SH-SY5Y (cell line): ENCODE measurements at regions not wholly inside any gene's neighbourhood (a gene's known extent, or its start where the extent isn't known, plus 50 kb on each side); places are given as distances from the start of the nearest gene placed in this dataset.

Experiments
- GATA2 ChIP-seq: IDR thresholded peaks from 2 replicates; pipeline ENCODE4 v1.6.1; 2011; ENCODE audit warnings: mild to moderate bottlenecking, low read depth, low read length
- GATA3 ChIP-seq: IDR thresholded peaks from 2 replicates; pipeline ENCODE4 v1.6.1; 2011; ENCODE audit warnings: low read depth, mild to moderate bottlenecking, low read length, moderate library complexity

- TF ChIP-seq GATA2 = no peak
- no peak for TF ChIP-seq GATA3
Measured at GRCh38 chr1:242836423-242836822, 311.9 kb upstream of the PLD5 start.

GRCh38 chr1:242828828-242829227, 304.3 kb upstream of the PLD5 start:
- TF ChIP-seq GATA3 = no peak
- TF ChIP-seq GATA2 = no peak

- TF ChIP-seq GATA2 (no peak), GATA3 (no peak)
Measured at GRCh38 chr1:242828199-242828598, 303.7 kb upstream of the PLD5 start.

DNA sequence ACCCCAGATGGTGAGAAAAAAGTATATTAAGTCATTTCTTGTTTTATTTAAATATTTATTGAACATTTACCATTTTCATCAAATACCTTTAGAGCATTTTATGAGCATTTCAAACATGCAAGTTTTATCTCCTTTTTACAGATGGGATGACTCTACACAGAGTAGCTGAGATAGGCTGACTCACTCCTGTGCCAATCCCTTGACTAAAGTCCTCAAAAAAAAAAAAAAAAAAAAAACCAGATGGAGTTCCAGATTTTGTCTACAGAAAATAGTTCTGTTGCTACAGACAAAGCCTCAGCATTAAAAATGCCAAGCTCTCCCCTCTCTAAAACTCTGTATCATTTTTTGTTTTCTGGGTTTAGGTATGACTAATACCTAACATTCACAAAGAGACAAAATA, 303.0 kb upstream of the PLD5 start:
- no peak; the same call in 1 of the 2 replicates for TF ChIP-seq GATA2
- TF ChIP-seq GATA3 = 0 out of 2 replicates have a peak, but pooled peaks have one; percentile 13

DNA sequence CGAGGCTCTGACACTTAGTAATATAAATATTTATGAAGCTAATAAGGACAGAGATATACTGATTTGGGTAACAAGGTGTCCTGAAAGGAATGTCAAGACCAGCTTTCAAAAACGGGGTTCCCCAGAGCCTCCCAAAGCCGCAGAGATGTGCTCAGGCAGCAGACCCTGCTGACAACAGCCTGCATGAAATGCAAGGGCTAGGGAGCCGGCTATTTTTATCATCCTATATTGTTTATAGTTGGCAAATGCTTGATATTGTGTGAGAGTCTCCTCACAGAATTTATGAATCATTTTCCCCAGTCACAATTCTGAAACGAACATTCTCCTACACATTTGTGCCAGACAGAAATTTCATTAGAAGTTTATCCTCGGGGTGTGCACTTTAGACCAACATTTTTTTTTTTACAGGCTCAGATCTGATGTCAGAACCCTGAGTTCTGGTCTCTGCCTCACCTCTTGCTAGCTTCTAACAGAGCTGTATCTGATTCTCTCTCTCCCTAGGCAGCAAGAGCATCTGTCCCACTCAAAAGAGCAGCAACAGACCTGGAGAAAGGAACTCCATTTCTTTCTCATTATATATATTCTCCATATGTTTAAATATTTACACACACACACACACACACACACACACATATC, 302.3 kb upstream of the PLD5 start:
- 0 out of 2 replicates have a peak, but pooled peaks have one; percentile 5 for TF ChIP-seq GATA3
- TF ChIP-seq GATA2 = peak; percentile 63

- TF ChIP-seq GATA3 (no peak), GATA2 (no peak)
Measured at GRCh38 chr1:242824435-242824834, 299.9 kb upstream of the PLD5 start.

DNA sequence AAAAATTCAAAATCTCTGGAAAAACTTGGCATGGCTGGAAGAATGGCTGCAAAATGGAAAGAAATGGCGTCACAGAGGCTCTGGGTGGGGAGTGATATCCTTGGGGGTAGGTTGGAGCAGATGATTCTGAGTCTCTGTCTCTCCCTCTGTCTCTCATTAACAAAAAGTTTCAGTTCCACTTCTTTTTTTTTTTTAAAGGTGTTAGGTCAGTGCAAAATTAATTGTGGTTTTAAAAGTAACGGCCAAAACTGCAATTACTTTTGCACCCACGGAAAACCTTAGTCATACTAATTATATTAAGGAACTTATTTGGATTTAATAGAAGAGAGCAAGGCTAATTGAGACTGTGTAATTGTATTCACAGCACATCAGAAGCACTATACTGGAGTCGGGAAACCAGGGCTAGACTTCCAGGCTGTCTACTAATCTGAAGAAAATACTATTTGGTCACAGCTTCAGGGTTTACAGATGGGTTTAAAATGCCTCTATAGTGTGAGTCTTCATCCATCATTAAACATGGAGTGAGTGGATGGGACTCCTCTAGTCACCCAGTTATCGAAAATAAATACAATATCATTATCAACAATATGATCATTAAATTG, 289.1 kb upstream of the PLD5 start:
- TF ChIP-seq GATA2 (no peak), GATA3 (no peak)

DNA sequence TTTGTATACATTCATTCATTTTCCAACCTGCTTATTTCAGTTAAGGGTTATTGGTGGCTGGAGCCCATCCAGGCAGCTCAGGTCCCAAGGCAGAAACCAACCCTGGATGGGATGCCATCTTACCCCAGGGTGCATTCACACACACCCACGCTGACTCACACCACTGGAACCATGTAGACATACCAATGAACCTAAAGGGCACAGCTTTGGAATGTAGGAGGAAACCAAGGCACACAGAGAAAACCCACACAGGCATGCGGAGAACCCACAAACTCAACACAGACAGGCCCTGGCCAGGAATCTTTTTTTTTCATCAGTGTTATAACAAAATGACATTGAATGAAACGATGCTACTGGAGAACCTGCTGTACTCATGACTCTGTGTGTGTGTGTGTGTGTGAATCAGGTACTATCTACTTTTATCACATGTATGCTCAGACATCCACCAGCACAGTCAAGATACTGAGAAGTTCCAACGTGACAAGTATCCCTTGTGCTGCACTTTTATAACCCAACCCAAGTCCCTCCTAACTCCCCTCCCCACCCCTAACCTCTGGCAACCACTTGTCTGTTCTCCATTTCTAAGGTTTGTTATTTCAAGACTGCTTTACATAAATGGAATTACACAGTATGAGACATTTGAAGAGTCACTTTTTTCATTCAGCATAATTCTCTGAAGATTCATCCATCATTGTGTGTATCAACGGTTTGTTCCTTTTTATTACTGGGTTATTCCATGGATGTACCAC, 286.8 kb upstream of the PLD5 start:
- TF ChIP-seq GATA3 = no peak
- no peak for TF ChIP-seq GATA2

GRCh38 chr1:242806324-242806723, 281.8 kb upstream of the PLD5 start:
- TF ChIP-seq GATA2 (no peak), GATA3 (no peak)

GRCh38 chr1:242802973-242803372, 278.5 kb upstream of the PLD5 start:
- TF ChIP-seq GATA2 = no peak
- TF ChIP-seq GATA3 = no peak

- no peak for TF ChIP-seq GATA2
- no peak for TF ChIP-seq GATA3
Measured at GRCh38 chr1:242800521-242800920, 276.0 kb upstream of the PLD5 start.

DNA sequence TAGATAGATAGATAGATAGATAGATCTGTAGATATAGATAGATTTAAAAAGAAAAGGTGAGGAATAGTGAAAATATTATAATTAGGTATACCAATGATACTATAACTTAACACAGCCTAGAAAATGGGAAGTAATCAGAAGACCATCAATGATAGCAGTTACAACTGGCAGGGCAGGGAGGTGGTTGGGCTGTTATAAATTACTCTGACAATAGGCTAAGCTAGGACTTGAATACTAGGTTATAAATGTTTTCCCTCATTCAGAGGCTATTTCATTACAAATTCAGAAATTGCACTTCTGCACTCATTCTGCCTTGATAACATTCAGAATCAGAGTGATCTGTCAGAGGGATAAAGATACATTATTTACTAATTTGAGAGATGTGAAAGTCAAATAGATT, 273.4 kb upstream of the PLD5 start:
- TF ChIP-seq GATA3 (no peak), GATA2 (no peak)

GRCh38 chr1:242788771-242789170, 264.3 kb upstream of the PLD5 start:
- TF ChIP-seq GATA3 (no peak), GATA2 (no peak)

DNA sequence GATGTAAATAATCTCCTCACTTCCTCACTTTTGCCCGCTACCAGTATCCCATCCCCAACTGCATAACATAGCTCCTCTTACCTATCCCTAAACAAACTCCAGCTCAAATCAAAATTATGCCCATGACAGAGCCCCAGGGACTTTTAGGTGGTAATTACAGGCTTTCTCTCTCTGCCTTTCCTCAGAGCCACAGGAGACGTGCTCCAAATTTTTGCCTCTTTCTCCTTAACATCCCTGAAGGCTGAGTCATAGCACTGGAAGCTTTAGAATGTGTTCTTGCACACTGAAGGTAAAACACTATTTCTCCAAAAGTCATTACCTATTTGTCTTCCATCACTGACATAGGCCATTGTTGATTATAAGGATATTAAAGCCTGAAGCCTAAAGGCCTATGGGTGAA, 263.5 kb upstream of the PLD5 start:
- no peak for TF ChIP-seq GATA3

GRCh38 chr1:242784807-242785206, 260.3 kb upstream of the PLD5 start:
- no peak for TF ChIP-seq GATA2
- TF ChIP-seq GATA3 = no peak

- no peak for TF ChIP-seq GATA3
- no peak for TF ChIP-seq GATA2
Measured at GRCh38 chr1:242784084-242784483, 259.6 kb upstream of the PLD5 start.
